Adrenal gland (tissue), 9 donors: ENCODE measurements at regions not wholly inside any gene's neighbourhood (a gene's known extent, or its start where the extent isn't known, plus 50 kb on each side); places are given as distances from the start of the nearest gene placed in this dataset.

Experiments
- DNase-seq, 7 donors: peaks; one replicate each; pipeline ENCODE4 v3.0.0-alpha.2; 2019 to 2020
- H3K27ac ChIP-seq, 5 donors: fragments of 200-600 bp; sonication (generic) in 4 of 5; 1 replicate in 3 of 5; 2 replicates in 2 of 5; pipeline versions ENCODE4 v1.5.1 to v1.8.0; 2016 to 2020; ENCODE audit warnings: mild to moderate bottlenecking in 1 of 5
- H3K27me3 ChIP-seq: fragments of 200-600 bp; 2 replicates; pipeline ENCODE4 v1.8.0; 2021
- H3K36me3 ChIP-seq, 2 donors: fragments of 200-600 bp; replicated peaks in 1 of 2; 1 replicate in 1 of 2; 2 replicates in 1 of 2; pipeline versions ENCODE4 v1.5.1 to v1.8.0; 2018 to 2022
- H3K4me1 ChIP-seq, 2 donors: fragments of 200-600 bp; replicated peaks in 1 of 2; 1 replicate in 1 of 2; 2 replicates in 1 of 2; pipeline versions ENCODE4 v1.5.1 to v1.8.0; 2018 to 2021
- H3K4me3 ChIP-seq, 4 donors: fragments of 200-600 bp; sonication (generic) in 3 of 4; one replicate each; pipeline ENCODE4 v1.5.1; 2016 to 2018
- H3K9me3 ChIP-seq, 3 donors: fragments of 200-600 bp; sonication (generic) in 1 of 3; replicated peaks in 1 of 3; 1 replicate in 2 of 3; 2 replicates in 1 of 3; pipeline versions ENCODE4 v1.5.1 to v1.8.0; 2016 to 2021
- CTCF ChIP-seq, 6 experiments: fragments of 450-650 bp in 4 of 6; fragments of 200-600 bp in 2 of 6; sonication (generic) in 1 of 6; IDR thresholded peaks; 1 replicate in 5 of 6; 2 replicates in 1 of 6; pipeline versions ENCODE4 v1.5.1 to v1.8.0; 2016 to 2021; ENCODE audit warnings: antibody characterized with exemption in 6 of 6, mild to moderate bottlenecking in 2 of 6, moderate library complexity in 1 of 6
- POLR2A ChIP-seq, 2 donors: fragments of 450-650 bp; IDR thresholded peaks; one replicate each; pipeline ENCODE4 v1.6.1; 2017; ENCODE audit warnings: antibody characterized with exemption in 2 of 2, mild to moderate bottlenecking in 2 of 2, moderate library complexity in 1 of 2
- WGBS, 4 donors: extraction: QIAGEN DNeasy Blood & Tissue Kit in 2 of 4; methylation state at CpG; one replicate each; pipeline versions ENCODE4 v1.1.5 to v1.1.7; 2013 to 2017; 5-methylcytosine and 5-hydroxymethylcytosine counted together
- intact Hi-C, 2 donors: fragments of 100-400 bp; cut with DNase I; formaldehyde crosslinking; loops; one replicate each; pipeline versions ENCODE4 v1.14.1 to v1.15.0; 2022 to 2023
- donor health status: healthy with polysubstance abuse.
- donor health status: Bipolar disorder and iron deficiency.
- donor health status: DM: yes; HTN: yes; CAD: no.
- donor health status: DM: no; HTN: no; CAD: no.
- donor health status: DM: no; HTN: no; CAD: no.

- H3K27ac ChIP-seq, result no peak overlapping the region
- H3K36me3 ChIP-seq, result no peaks in the 10 kb centered on the region
- no peaks in the 10 kb centered on the region for H3K27me3 ChIP-seq
- intact Hi-C loops, result no loop called here
- peaks cover 15 to 26% of the 10 kb centered on the region in 2 donors for H3K4me1 ChIP-seq
- no peak overlapping the region for H3K4me3 ChIP-seq
- TF ChIP-seq CTCF (IDR thresholded peaks at IDR 0.05), result no peak
- H3K9me3 ChIP-seq, result no peaks in the 10 kb centered on the region
- no peak for DNase-seq
Observed at GRCh38 chr5:124060011-124060410, 548.0 kb downstream of the CSNK1G3 start.

- TF ChIP-seq POLR2A (IDR thresholded peaks at IDR 0.05) (no peak), CTCF (IDR thresholded peaks at IDR 0.05) (no peak)
- 74 to 82% (median 76%) methylated on average over 3 of the region's 3 CpGs for WGBS, 4 donors
- intact Hi-C loops, result no loop called here
Observed at GRCh38 chr5:124059200-124059599, 547.2 kb downstream of the CSNK1G3 start.

GRCh38 chr5:124057724-124058231 is 545.8 kb downstream of the CSNK1G3 start:
- H3K27me3 ChIP-seq, result no peaks in the 10 kb centered on the region
- H3K36me3 ChIP-seq, result no peaks in the 10 kb centered on the region
- intact Hi-C loops, result no loop called here
- H3K27ac ChIP-seq, result no peak overlapping the region
- H3K9me3 ChIP-seq, result no peaks in the 10 kb centered on the region
- WGBS, 4 donors, result 42 to 62% (median 51%) methylated on average over 4 of the region's 4 CpGs
- H3K4me3 ChIP-seq, result no peak overlapping the region
- TF ChIP-seq POLR2A (IDR thresholded peaks at IDR 0.05) (no peak), CTCF (IDR thresholded peaks at IDR 0.05) (no peak)
- DNase-seq, result peak in 1 of 7 donors; percentile 2
- H3K4me1 ChIP-seq, result peaks cover 19 to 26% of the 10 kb centered on the region in 2 donors

More at GRCh38 chr5:124059200-124059599, 547.2 kb downstream of the CSNK1G3 start:
- Histone ChIP-seq H3K9me3 (no peaks in the 10 kb centered on the region), H3K27me3 (no peaks in the 10 kb centered on the region), H3K4me3 (no peak overlapping the region), H3K4me1 (peaks cover 15 to 26% of the 10 kb centered on the region in 2 donors), H3K27ac (no peak overlapping the region), H3K36me3 (no peaks in the 10 kb centered on the region)
- peak in 4 of 7 donors; percentile 18 to 28 (median 22) for DNase-seq

GRCh38 chr5:124056991-124057723 is 545.2 kb downstream of the CSNK1G3 start:
- WGBS, 4 donors, result 29 to 34% (median 29%) methylated on average over 6 of the region's 6 CpGs
- intact Hi-C loops, result no loop called here
- Histone ChIP-seq H3K27me3 (no peaks in the 10 kb centered on the region), H3K36me3 (no peaks in the 10 kb centered on the region), H3K27ac (no peak overlapping the region), H3K9me3 (no peaks in the 10 kb centered on the region), H3K4me3 (peak overlapping the region in 1 of 4 donors; percentile 28), H3K4me1 (peaks cover 19 to 26% of the 10 kb centered on the region in 2 donors)
- no peak for TF ChIP-seq POLR2A (IDR thresholded peaks at IDR 0.05)
- no peak for TF ChIP-seq CTCF (IDR thresholded peaks at IDR 0.05)
- peak in 6 of 7 donors; percentile 14 to 26 (median 24) for DNase-seq
